SU-DHL-6 (cell line): ENCODE measurements at regions not wholly inside any gene's neighbourhood (a gene's known extent, or its start where the extent isn't known, plus 50 kb on each side); places are given as distances from the start of the nearest gene placed in this dataset.

ENCODE experiments used
- H2AFZ ChIP-seq: fragments of 200-600 bp; sonication (generic); 2 replicates; pipeline ENCODE4 v1.6.1; 2014; ENCODE audit warnings: low read depth, mild to moderate bottlenecking, moderate library complexity, mixed read lengths, antibody characterized with exemption, low read length; ENCODE audit not compliant: severe bottlenecking
- H3F3A ChIP-seq: fragments of 200-600 bp; shearing (Covaris generic); 2 replicates; pipeline ENCODE4 v1.6.0; 2016; ENCODE audit warnings: antibody characterized with exemption, mild to moderate bottlenecking; ENCODE audit not compliant: insufficient read depth
- H3K27ac ChIP-seq: fragments of 200-600 bp; sonication (generic); 2 replicates; pipeline ENCODE4 v1.5.1; 2016; ENCODE audit warnings: low read depth, mild to moderate bottlenecking, low read length, moderate library complexity, mixed read lengths
- H3K27me3 ChIP-seq: fragments of 200-600 bp; sonication (generic), shearing (Covaris generic); 2 replicates; pipeline ENCODE4 v1.6.0; 2014; ENCODE audit warnings: mild to moderate bottlenecking, low read length
- H3K36me3 ChIP-seq: fragments of 200-600 bp; sonication (generic); 2 replicates; pipeline ENCODE4 v1.6.1; 2014; ENCODE audit warnings: mild to moderate bottlenecking, low read length, mixed read lengths
- H3K4me2 ChIP-seq: fragments of 300-600, 200-600 bp; shearing (Covaris generic), sonication (generic); 2 replicates; pipeline ENCODE4 v1.6.0; 2014; ENCODE audit warnings: low read length, low read depth, mild to moderate bottlenecking; ENCODE audit not compliant: poor library complexity, severe bottlenecking
- H3K4me3 ChIP-seq: fragments of 200-600 bp; sonication (generic); 2 replicates; pipeline ENCODE4 v1.5.1; 2014; ENCODE audit warnings: antibody characterized with exemption, low read length, mild to moderate bottlenecking, mixed read lengths; ENCODE audit not compliant: insufficient read depth, poor library complexity, severe bottlenecking
- H3K79me2 ChIP-seq: fragments of 200-600 bp; sonication (generic); 2 replicates; pipeline ENCODE4 v1.6.1; 2014; ENCODE audit warnings: mild to moderate bottlenecking, low read length, moderate library complexity; ENCODE audit not compliant: insufficient read depth
- H3K9ac ChIP-seq: fragments of 200-600 bp; sonication (generic); 2 replicates; pipeline ENCODE4 v1.7.0; 2014; ENCODE audit warnings: mild to moderate bottlenecking, low read length
- H3K9me2 ChIP-seq: fragments of 200-600 bp; sonication (generic); replicated peaks from 2 replicates; pipeline ENCODE4 v1.6.1; 2014; ENCODE audit warnings: low read length; ENCODE audit not compliant: insufficient read depth
- H3K9me3 ChIP-seq: fragments of 200-600 bp; sonication (generic); 2 replicates; pipeline ENCODE4 v1.6.1; 2014; ENCODE audit warnings: low read length, mixed read lengths; ENCODE audit not compliant: insufficient read depth
- H4K20me1 ChIP-seq: fragments of 200-600 bp; sonication (generic); 2 replicates; pipeline ENCODE4 v1.6.1; 2014; ENCODE audit warnings: low read depth, mild to moderate bottlenecking, antibody characterized with exemption, low read length, moderate library complexity, mixed read lengths
- EZH2phosphoT487 ChIP-seq: fragments of 200-600 bp; sonication (generic), shearing (Covaris generic); conservative IDR thresholded peaks from 2 replicates; pipeline ENCODE4 v1.6.1; 2018; ENCODE audit warnings: mild to moderate bottlenecking, antibody characterized with exemption, low read length, moderate library complexity, mixed read lengths
- TF ChIP-seq, protein P1 (sequence below): fragments of 200-600 bp; sonication (generic); IDR thresholded peaks from one replicate; pipeline ENCODE4 v1.5.1; 2017; ENCODE audit warnings: antibody characterized with exemption, mild to moderate bottlenecking, low read length, moderate library complexity; ENCODE audit not compliant: insufficient read depth, poor library complexity, severe bottlenecking

GRCh38 chr6:85703406-85703805 is 60.7 kb upstream of the SYNCRIP start:
- Histone ChIP-seq H3K27ac (no peak overlapping the region), H2AFZ (no peak overlapping the region), H3F3A (no peaks in the 10 kb centered on the region), H3K36me3 (no peaks in the 10 kb centered on the region), H3K4me3 (no peak overlapping the region), H4K20me1 (no peaks in the 10 kb centered on the region), H3K4me2 (no peak overlapping the region), H3K9me3 (no peaks in the 10 kb centered on the region), H3K79me2 (no peaks in the 10 kb centered on the region), H3K9me2 (no peaks in the 10 kb centered on the region), H3K9ac (no peak overlapping the region), H3K27me3 (no peaks in the 10 kb centered on the region)
- TF ChIP-seq, protein P1, sequence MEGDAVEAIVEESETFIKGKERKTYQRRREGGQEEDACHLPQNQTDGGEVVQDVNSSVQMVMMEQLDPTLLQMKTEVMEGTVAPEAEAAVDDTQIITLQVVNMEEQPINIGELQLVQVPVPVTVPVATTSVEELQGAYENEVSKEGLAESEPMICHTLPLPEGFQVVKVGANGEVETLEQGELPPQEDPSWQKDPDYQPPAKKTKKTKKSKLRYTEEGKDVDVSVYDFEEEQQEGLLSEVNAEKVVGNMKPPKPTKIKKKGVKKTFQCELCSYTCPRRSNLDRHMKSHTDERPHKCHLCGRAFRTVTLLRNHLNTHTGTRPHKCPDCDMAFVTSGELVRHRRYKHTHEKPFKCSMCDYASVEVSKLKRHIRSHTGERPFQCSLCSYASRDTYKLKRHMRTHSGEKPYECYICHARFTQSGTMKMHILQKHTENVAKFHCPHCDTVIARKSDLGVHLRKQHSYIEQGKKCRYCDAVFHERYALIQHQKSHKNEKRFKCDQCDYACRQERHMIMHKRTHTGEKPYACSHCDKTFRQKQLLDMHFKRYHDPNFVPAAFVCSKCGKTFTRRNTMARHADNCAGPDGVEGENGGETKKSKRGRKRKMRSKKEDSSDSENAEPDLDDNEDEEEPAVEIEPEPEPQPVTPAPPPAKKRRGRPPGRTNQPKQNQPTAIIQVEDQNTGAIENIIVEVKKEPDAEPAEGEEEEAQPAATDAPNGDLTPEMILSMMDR: no peak
- no peak for TF ChIP-seq EZH2phosphoT487
